Prostate gland (tissue), 2 donors: ENCODE measurements at regions not wholly inside any gene's neighbourhood (a gene's known extent, or its start where the extent isn't known, plus 50 kb on each side); places are given as distances from the start of the nearest gene placed in this dataset.

Experiments used
- DNase-seq: peaks from one replicate; pipeline ENCODE4 v3.0.0-alpha.2; 2019; ENCODE audit warnings: low spot score
- H3K27ac ChIP-seq, 2 donors: fragments of 200-600 bp; sonication (generic); 2 replicates each; pipeline ENCODE4 v1.5.1; 2017 to 2019
- H3K27me3 ChIP-seq: fragments of 200-600 bp; sonication (generic); replicated peaks from 2 replicates; pipeline ENCODE4 v1.5.1; 2019; ENCODE audit not compliant: insufficient read depth
- H3K36me3 ChIP-seq, 2 donors: fragments of 200-600 bp; sonication (generic); 1 replicate in 1 of 2; 2 replicates in 1 of 2; pipeline versions ENCODE4 v1.5.1 to v1.8.1; 2017 to 2019
- H3K4me1 ChIP-seq: fragments of 200-600 bp; sonication (generic); replicated peaks from 2 replicates; pipeline ENCODE4 v1.5.1; 2019
- H3K4me3 ChIP-seq, 2 donors: fragments of 200-600 bp; sonication (generic); 2 replicates each; pipeline ENCODE4 v1.5.1; 2017 to 2019
- H3K9me3 ChIP-seq: fragments of 200-600 bp; sonication (generic); 2 replicates; pipeline ENCODE4 v1.5.1; 2017
- CTCF ChIP-seq, 4 experiments: fragments of 200-600 bp in 2 of 4; fragments of 450-650 bp in 2 of 4; sonication (generic) in 2 of 4; IDR thresholded peaks; 1 replicate in 3 of 4; 2 replicates in 1 of 4; pipeline ENCODE4 v1.5.1; 2016 to 2019; ENCODE audit warnings: antibody characterized with exemption in 4 of 4, mild to moderate bottlenecking in 2 of 4, moderate library complexity in 2 of 4
- POLR2A ChIP-seq: fragments of 450-650 bp; IDR thresholded peaks from one replicate; pipeline ENCODE4 v1.6.1; 2016; ENCODE audit warnings: antibody characterized with exemption, mild to moderate bottlenecking
- POLR2AphosphoS5 ChIP-seq: sonication (generic); formaldehyde crosslinking; IDR thresholded peaks from one replicate; pipeline ENCODE4 v1.6.1; 2017; ENCODE audit warnings: antibody characterized with exemption
- WGBS: methylation state at CpG from one replicate; pipeline ENCODE4 v1.1.5; 2018; 5-methylcytosine and 5-hydroxymethylcytosine counted together
- intact Hi-C: fragments of 100-400 bp; cut with DNase I; formaldehyde crosslinking; loops from one replicate; pipeline ENCODE4 v1.14.2; 2022

GRCh38 chr2:163066085-163066484 lies 227.5 kb upstream of the KCNH7 start:
- H3K4me3 ChIP-seq = no peak overlapping the region
- no peaks in the 10 kb centered on the region for H3K36me3 ChIP-seq
- H3K27ac ChIP-seq = no peak overlapping the region
- no peaks in the 10 kb centered on the region for H3K9me3 ChIP-seq
- no peaks in the 10 kb centered on the region for H3K27me3 ChIP-seq
- intact Hi-C loops = no loop called here
- TF ChIP-seq CTCF (IDR thresholded peaks at IDR 0.05) = no peak
- TF ChIP-seq POLR2A = no peak
- no peak for TF ChIP-seq POLR2AphosphoS5
- no peaks in the 10 kb centered on the region for H3K4me1 ChIP-seq
- DNase-seq = no peak

GRCh38 chr2:163062524-163062923 lies 224.0 kb upstream of the KCNH7 start:
- TF ChIP-seq POLR2A = no peak
- Histone ChIP-seq H3K27ac (no peak overlapping the region), H3K4me3 (no peak overlapping the region), H3K27me3 (no peaks in the 10 kb centered on the region), H3K36me3 (no peaks in the 10 kb centered on the region), H3K4me1 (no peaks in the 10 kb centered on the region), H3K9me3 (no peaks in the 10 kb centered on the region)
- intact Hi-C loops = no loop called here
- 77% methylated on average over 3 of the region's 3 CpGs for WGBS
- DNase-seq = no peak

GRCh38 chr2:163046615-163047014 lies 208.0 kb upstream of the KCNH7 start:
- H3K9me3 ChIP-seq = no peaks in the 10 kb centered on the region
- H3K4me1 ChIP-seq = no peaks in the 10 kb centered on the region
- no peak for DNase-seq
- no peak overlapping the region for H3K4me3 ChIP-seq
- 73% methylated on average over 2 of the region's 2 CpGs for WGBS
- H3K27ac ChIP-seq = no peak overlapping the region
- intact Hi-C loops = no loop called here
- H3K27me3 ChIP-seq = no peaks in the 10 kb centered on the region
- no peak for TF ChIP-seq POLR2AphosphoS5
- TF ChIP-seq POLR2A = no peak
- no peak for TF ChIP-seq CTCF (IDR thresholded peaks at IDR 0.05)
- no peaks in the 10 kb centered on the region for H3K36me3 ChIP-seq

GRCh38 chr2:163045830-163046229 lies 207.3 kb upstream of the KCNH7 start:
- 57% methylated on average over 2 of the region's 2 CpGs for WGBS
- H3K4me3 ChIP-seq = no peak overlapping the region

GRCh38 chr2:163044114-163044513 lies 205.5 kb upstream of the KCNH7 start:
- intact Hi-C loops = no loop called here
- no peak for DNase-seq
- 50% methylated on average over 3 of the region's 3 CpGs for WGBS
- Histone ChIP-seq H3K9me3 (no peaks in the 10 kb centered on the region), H3K4me1 (no peaks in the 10 kb centered on the region), H3K27ac (no peak overlapping the region), H3K27me3 (no peaks in the 10 kb centered on the region), H3K36me3 (no peaks in the 10 kb centered on the region), H3K4me3 (no peak overlapping the region)
- TF ChIP-seq CTCF (IDR thresholded peaks at IDR 0.05) (no peak), POLR2A (no peak), POLR2AphosphoS5 (no peak)

More at GRCh38 chr2:163045830-163046229, 207.3 kb upstream of the KCNH7 start:
- no peaks in the 10 kb centered on the region for H3K4me1 ChIP-seq
- H3K27ac ChIP-seq = no peak overlapping the region
- no peaks in the 10 kb centered on the region for H3K9me3 ChIP-seq
- no peaks in the 10 kb centered on the region for H3K27me3 ChIP-seq
- no peak for DNase-seq
- TF ChIP-seq POLR2AphosphoS5 (no peak), CTCF (IDR thresholded peaks at IDR 0.05) (no peak), POLR2A (no peak)
- intact Hi-C loops = no loop called here
- H3K36me3 ChIP-seq = no peaks in the 10 kb centered on the region
